ENCODE measurements at regions not wholly inside any gene's neighbourhood (a gene's known extent, or its start where the extent isn't known, plus 50 kb on each side); places are given as distances from the start of the nearest gene placed in this dataset.
"Not testable (repeated sequence)": the region's sequence is repeated elsewhere in the genome, so short reads cannot be mapped to it uniquely, and the experiment has no call there.

- not testable (repeated sequence) for DNase-seq
Observed at GRCh38 chr17:18546514-18547398, 70.2 kb downstream of the LGALS9C start.

GRCh38 chr17:18557086-18557485 is 80.5 kb downstream of the LGALS9C start:
- DNase-seq = not testable (repeated sequence)

- DNase-seq = not testable (repeated sequence)
Observed at GRCh38 chr17:18563381-18564098, 80.7 kb downstream of the TBC1D28 start.

GRCh38 chr17:18564099-18564448 is 80.1 kb downstream of the TBC1D28 start:
- DNase-seq = peak; percentile 35

- DNase-seq = not testable (repeated sequence)
Observed at GRCh38 chr17:18568108-18568995, 75.8 kb downstream of the TBC1D28 start.

- not testable (repeated sequence) for DNase-seq
Observed at GRCh38 chr17:18569489-18569913, 74.7 kb downstream of the TBC1D28 start.

GRCh38 chr17:18572536-18572935 is 71.7 kb downstream of the TBC1D28 start:
- not testable (repeated sequence) for DNase-seq

- not testable (repeated sequence) for DNase-seq
Observed at GRCh38 chr17:18574137-18574536, 70.1 kb downstream of the TBC1D28 start.
